ENCODE measurements at regions not wholly inside any gene's neighbourhood (a gene's known extent, or its start where the extent isn't known, plus 50 kb on each side); places are given as distances from the start of the nearest gene placed in this dataset.
A peak's percentile ranks its signal among the peaks of the same experiment; 100 is the strongest.

DNA sequence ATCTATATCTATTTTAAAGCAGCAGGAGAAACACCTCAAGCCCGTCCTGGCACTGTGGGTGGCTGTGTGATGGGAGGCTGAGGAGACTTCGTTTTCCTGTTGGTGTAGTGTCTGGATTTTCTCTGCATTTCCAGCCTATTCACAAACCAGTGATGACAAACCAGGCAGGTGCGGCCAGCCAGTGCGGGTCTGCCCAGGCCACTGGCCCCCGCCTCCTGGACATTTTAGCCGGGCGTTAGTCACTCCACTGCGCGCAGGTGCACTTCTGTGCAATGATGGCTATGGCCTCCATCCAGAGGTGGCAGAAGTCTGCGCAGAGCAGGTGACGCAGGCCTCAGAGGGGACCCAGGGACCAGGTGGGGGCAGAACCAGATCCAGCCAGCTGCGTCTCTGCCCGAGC is 64.9 kb upstream of the PITRM1 start:
- in situ Hi-C loops (cut with HindIII; ENCODE audit: low pct_unique_long_range_greater_than_20kb, low sequenced_read_pairs) = no loop called here
- DNase-seq (ENCODE audit: low read depth, low spot score) = no peak

- no peak for DNase-seq (ENCODE audit: low read depth, low spot score)
- in situ Hi-C loops (cut with HindIII; ENCODE audit: low pct_unique_long_range_greater_than_20kb, low sequenced_read_pairs) = no loop called here
These were observed 64.2 kb upstream of the PITRM1 start for GRCh38 chr10:3236644-3237404.

DNA sequence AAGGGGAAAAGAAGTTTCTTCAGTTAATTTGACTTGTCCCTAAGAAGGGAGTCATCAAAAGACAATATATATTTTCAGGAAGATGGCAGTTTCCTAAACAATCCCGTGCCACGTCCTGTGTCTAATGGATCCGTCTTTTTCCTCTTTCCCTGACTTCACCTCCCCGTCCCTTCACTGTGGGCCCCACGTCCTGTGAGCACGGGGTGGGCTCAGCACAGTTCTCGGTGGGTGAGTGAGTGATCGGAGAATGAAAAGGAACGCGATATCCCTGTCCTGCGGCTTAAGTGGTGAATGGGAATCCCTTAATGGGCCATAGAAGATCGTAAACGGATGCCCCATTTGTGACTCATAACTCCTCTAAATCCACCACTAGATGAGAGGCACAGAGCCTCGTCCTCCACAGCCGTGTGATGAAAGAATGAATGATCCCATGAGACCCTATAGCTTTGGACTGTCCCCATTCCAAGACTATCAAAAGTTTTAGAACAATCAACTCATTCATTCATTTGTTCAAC is 63.5 kb upstream of the PITRM1 start:
- DNase-seq (ENCODE audit: low read depth, low spot score) = no peak
- in situ Hi-C loops (cut with HindIII; ENCODE audit: low pct_unique_long_range_greater_than_20kb, low sequenced_read_pairs) = no loop called here

DNA sequence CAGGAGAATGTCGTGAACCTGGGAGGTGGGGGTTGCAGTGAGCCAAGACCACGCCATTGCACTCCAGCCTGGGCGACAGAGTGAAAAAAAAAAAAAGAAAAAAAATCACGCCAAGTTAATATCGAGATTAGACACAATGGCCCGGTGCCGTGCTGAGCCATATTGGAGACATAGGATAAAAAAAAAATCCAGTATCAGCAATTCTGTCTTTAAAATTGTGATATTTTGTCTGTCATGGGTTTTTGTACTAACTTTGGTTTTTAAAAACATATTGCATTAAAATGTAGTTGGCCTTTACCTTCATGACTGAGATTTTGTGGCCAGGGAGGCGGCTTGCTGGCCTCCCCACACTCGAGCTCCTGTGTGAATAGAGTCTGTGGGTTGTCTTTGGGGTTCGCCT is 62.8 kb upstream of the PITRM1 start:
- no peak for DNase-seq (ENCODE audit: low read depth, low spot score)
- in situ Hi-C loops (cut with HindIII; ENCODE audit: low pct_unique_long_range_greater_than_20kb, low sequenced_read_pairs) = no loop called here

DNA sequence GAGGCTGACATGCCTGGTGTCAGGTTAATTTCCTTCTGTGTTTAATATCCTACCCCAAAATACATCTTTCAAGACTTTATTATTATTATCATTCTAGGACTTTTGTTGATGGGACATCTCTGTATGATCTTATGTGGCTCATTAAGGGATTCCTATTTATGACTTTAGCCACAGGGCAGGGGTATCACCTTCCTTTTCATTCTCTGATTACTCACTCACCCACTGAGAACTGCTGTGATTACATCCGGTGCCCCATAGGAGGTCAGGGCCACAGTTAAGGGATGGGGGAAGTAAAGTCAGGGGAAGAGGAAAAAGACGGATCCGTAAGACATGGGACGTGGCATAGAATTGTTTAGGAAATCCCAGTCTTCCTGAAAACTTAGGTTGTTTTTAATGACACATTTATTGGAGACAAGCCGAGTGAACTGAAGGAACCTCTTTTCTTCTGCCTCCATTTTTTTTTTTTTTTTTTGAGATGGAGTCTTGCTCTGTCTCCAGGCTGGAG is 61.0 kb upstream of the PITRM1 start:
- in situ Hi-C loops (cut with HindIII; ENCODE audit: low pct_unique_long_range_greater_than_20kb, low sequenced_read_pairs) = no loop called here
- DNase-seq (ENCODE audit: low read depth, low spot score) = no peak

DNA sequence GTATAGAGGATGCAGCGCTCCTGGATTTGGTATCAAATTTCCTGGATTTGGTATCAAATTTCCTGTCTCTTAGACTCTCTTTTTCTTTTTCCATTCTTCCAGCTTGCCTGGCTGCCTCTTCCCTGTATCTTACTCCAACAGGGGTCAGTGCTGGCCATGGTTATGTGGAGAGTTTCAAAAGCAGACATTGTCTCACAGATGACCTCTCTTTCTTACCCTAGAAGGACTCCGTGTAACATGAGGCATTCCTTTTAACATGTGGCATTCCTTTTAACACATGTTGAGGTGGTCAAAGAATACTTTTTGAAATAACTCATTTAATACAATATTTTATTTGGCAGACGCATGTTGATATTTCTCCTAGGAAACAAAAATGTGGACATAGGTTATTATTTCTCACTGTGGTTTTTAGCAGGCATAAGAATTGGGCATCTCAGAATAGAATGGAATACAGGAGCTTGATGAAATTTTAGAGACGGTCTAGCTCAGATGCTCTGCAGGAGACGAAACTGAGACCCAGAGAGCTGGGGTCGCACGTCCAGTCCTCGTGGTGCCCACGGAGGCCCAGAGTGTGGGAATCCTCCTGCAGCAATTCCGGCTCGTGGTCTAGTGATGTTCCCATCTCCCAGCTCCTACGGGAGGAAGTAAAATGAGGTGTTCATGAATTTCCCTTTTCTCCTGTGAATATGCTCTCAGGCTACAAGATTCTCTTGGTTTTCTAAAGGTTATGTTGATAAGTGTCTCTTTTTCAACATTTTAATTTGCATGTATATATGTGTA is 59.6 kb upstream of the PITRM1 start:
- in situ Hi-C loops (cut with HindIII; ENCODE audit: low pct_unique_long_range_greater_than_20kb, low sequenced_read_pairs) = no loop called here
- DNase-seq (ENCODE audit: low read depth, low spot score) = peak; percentile 9

GRCh38 chr10:3229815-3230214 is 57.2 kb upstream of the PITRM1 start:
- DNase-seq (ENCODE audit: low read depth, low spot score) = no peak
- in situ Hi-C loops (cut with HindIII; ENCODE audit: low pct_unique_long_range_greater_than_20kb, low sequenced_read_pairs) = no loop called here

GRCh38 chr10:3228629-3228945 is 56.0 kb upstream of the PITRM1 start:
- in situ Hi-C loops (cut with HindIII; ENCODE audit: low pct_unique_long_range_greater_than_20kb, low sequenced_read_pairs) = no loop called here
- DNase-seq (ENCODE audit: low read depth, low spot score) = no peak

GRCh38 chr10:3226960-3227744 is 54.6 kb upstream of the PITRM1 start:
- in situ Hi-C loops (cut with HindIII; ENCODE audit: low pct_unique_long_range_greater_than_20kb, low sequenced_read_pairs) = no loop called here
- DNase-seq (ENCODE audit: low read depth, low spot score) = no peak

DNA sequence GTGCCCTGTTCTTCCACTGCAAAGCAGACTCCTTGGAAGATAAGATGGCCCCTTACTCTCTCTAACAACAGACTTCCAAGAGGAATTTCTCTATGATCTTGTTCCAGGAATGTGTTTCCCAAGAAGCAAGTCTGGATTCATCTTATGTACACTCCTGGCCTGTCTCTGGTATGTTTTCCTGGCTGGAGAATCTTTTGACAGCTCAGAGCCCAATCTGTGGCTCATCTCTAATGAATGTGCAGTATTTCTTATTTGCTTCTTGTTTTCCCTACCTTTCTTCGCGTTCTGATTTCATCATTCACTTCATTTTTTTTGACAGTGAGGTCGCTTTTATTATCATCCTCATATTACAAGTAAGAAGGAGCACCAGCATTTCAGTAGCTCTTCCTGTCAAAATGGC is 53.0 kb upstream of the PITRM1 start:
- in situ Hi-C loops (cut with HindIII; ENCODE audit: low pct_unique_long_range_greater_than_20kb, low sequenced_read_pairs) = no loop called here
- DNase-seq (ENCODE audit: low read depth, low spot score) = no peak

- in situ Hi-C loops (cut with HindIII; ENCODE audit: low pct_unique_long_range_greater_than_20kb, low sequenced_read_pairs) = no loop called here
- DNase-seq (ENCODE audit: low read depth, low spot score) = no peak
These were observed 51.7 kb upstream of the PITRM1 start for GRCh38 chr10:3224241-3224640.

- in situ Hi-C loops (cut with HindIII; ENCODE audit: low pct_unique_long_range_greater_than_20kb, low sequenced_read_pairs) = no loop called here
- no peak for DNase-seq (ENCODE audit: low read depth, low spot score)
These were observed 50.0 kb upstream of the PITRM1 start for GRCh38 chr10:3222626-3223025.
